K562 (cell line): ENCODE measurements at regions not wholly inside any gene's neighbourhood (a gene's known extent, or its start where the extent isn't known, plus 50 kb on each side); places are given as distances from the start of the nearest gene placed in this dataset.

Source experiments
- ATAC-seq: fragments of 200-7000 bp; cut with Tn5 transposase; 3 replicates; pipeline ENCODE4 v1.9.1; 2020; ENCODE audit warnings: moderate library complexity
- BruUV-seq: library from RNA; stranded (reverse); fragments of 400-500 nt; replicated peaks from 2 replicates; lab custom pipeline; 2021; lab: Mats Ljungman, UMichigan
- CTCF ChIA-PET: fragments of 300-600 bp; formaldehyde crosslinking; extraction: SDS; loops from one replicate; lab custom pipeline; 2021; ENCODE audit warnings: low intra/inter-chr PET ratio; lab: Yijun Ruan, JAX
- POLR2A ChIA-PET: fragments of 300-600, 350-650 bp; sonication (Branson Sonifier 250); formaldehyde crosslinking; extraction: SDS; loops from one replicate; lab custom pipeline; 2021; ENCODE audit warnings: antibody characterized with exemption, inconsistent platforms; lab: Yijun Ruan, JAX
- DNase-seq, 4 experiments: peaks; one replicate each; pipeline versions ENCODE4 v3.0.0 to v3.0.0-alpha.2; 2011 to 2018; ENCODE audit warnings: low spot score in 3 of 4, mixed read lengths in 3 of 4; ENCODE audit errors: extremely low read depth in 1 of 4
- FAIRE-seq: peaks from 2 replicates; lab custom pipeline; 2011; peaks lifted over from hg19 to GRCh38; lab: Jason Lieb, UNC
- H2AFZ ChIP-seq: 2 replicates; pipeline ENCODE4 v1.6.0; 2011; ENCODE audit warnings: low read depth, low read length, control low read depth, inconsistent platforms
- H3K27ac ChIP-seq: fragments of 200-600 bp; 3 replicates; pipeline ENCODE4 v1.8.0; 2011; ENCODE audit warnings: low read depth, mild to moderate bottlenecking, control low read depth, inconsistent platforms, low read length, moderate library complexity, mixed read lengths; ENCODE audit errors: extremely low read depth
- H3K27me3 ChIP-seq, 2 experiments: fragments of 300-600 bp in 1 of 2; 2 replicates in 1 of 2; 3 replicates in 1 of 2; pipeline versions ENCODE4 v1.6.0 to v1.8.0; 2011; ENCODE audit warnings: inconsistent platforms in 2 of 2, low read length in 2 of 2, mild to moderate bottlenecking in 1 of 2, mixed read lengths in 1 of 2, moderate library complexity in 1 of 2; ENCODE audit not compliant: control insufficient read depth in 2 of 2, insufficient read depth in 2 of 2
- H3K36me3 ChIP-seq: fragments of 300-600 bp; 3 replicates; pipeline ENCODE4 v1.8.0; 2011; ENCODE audit warnings: mild to moderate bottlenecking, low read length, inconsistent platforms; ENCODE audit not compliant: control insufficient read depth, insufficient read depth
- H3K4me1 ChIP-seq, 2 experiments: fragments of 200-600 bp in 1 of 2; replicated peaks in 1 of 2; 2 replicates in 1 of 2; 3 replicates in 1 of 2; pipeline versions ENCODE4 v1.5.1 to v1.8.0; 2011; ENCODE audit warnings: inconsistent platforms in 2 of 2, low read length in 2 of 2, mild to moderate bottlenecking in 1 of 2, mixed read lengths in 1 of 2, moderate library complexity in 1 of 2; ENCODE audit not compliant: control insufficient read depth in 2 of 2, insufficient read depth in 2 of 2
- H3K4me2 ChIP-seq: 2 replicates; pipeline ENCODE4 v1.6.1; 2011; ENCODE audit warnings: low read length, control low read depth, inconsistent platforms, mixed read lengths; ENCODE audit not compliant: insufficient read depth
- H3K4me3 ChIP-seq: fragments of 200-600 bp; sonication (generic), shearing (Covaris generic); 2 replicates; pipeline ENCODE4 v1.5.1; 2016; ENCODE audit warnings: control low read depth, inconsistent platforms
- H3K79me2 ChIP-seq: fragments of 200-600 bp; 3 replicates; pipeline ENCODE4 v1.8.0; 2011; ENCODE audit warnings: low read length, inconsistent platforms; ENCODE audit not compliant: control insufficient read depth, insufficient read depth
- H3K9ac ChIP-seq, 2 experiments: 2 replicates each; pipeline versions ENCODE4 v1.6.0 to v1.6.1; 2011; ENCODE audit warnings: low read depth in 2 of 2, low read length in 2 of 2, control low read depth in 1 of 2, inconsistent platforms in 1 of 2, mild to moderate bottlenecking in 1 of 2, mixed read lengths in 1 of 2; ENCODE audit not compliant: insufficient read depth in 1 of 2
- H3K9me1 ChIP-seq: one replicate; pipeline ENCODE4 v1.6.0; 2011; ENCODE audit warnings: inconsistent platforms, mild to moderate bottlenecking, low read length, moderate library complexity; ENCODE audit not compliant: control insufficient read depth, insufficient read depth
- H3K9me3 ChIP-seq: replicated peaks from 2 replicates; pipeline ENCODE4 v1.5.1; 2011; ENCODE audit warnings: low read depth, low read length, inconsistent platforms; ENCODE audit not compliant: control insufficient read depth, insufficient read depth
- H4K20me1 ChIP-seq: replicated peaks from 2 replicates; pipeline ENCODE4 v1.6.1; 2011; ENCODE audit warnings: low read length, inconsistent platforms, mixed read lengths; ENCODE audit not compliant: control insufficient read depth, insufficient read depth
- ASH1L ChIP-seq: fragments of 450-650 bp; IDR thresholded peaks from 2 replicates; pipeline ENCODE4 v1.6.1; 2018; ENCODE audit warnings: borderline replicate concordance, mild to moderate bottlenecking, low read depth; ENCODE audit not compliant: partially characterized antibody
- COPS2 ChIP-seq: fragments of 450-650 bp; conservative IDR thresholded peaks from 2 replicates; pipeline ENCODE4 v1.6.1; 2016; ENCODE audit warnings: mild to moderate bottlenecking, moderate library complexity
- ESRRB ChIP-seq: fragments of 250-450 bp; sonication (Bioruptor Pico); IDR thresholded peaks from 2 replicates; pipeline ENCODE4 v1.5.0; 2020; ENCODE audit warnings: mild to moderate bottlenecking, moderate library complexity, borderline replicate concordance
- FOXM1 ChIP-seq, 2 experiments: fragments of 450-650 bp in 1 of 2; sonication (generic) in 1 of 2; formaldehyde crosslinking in 1 of 2; IDR thresholded peaks; 2 replicates each; pipeline versions ENCODE4 v1.6.1 to v1.9.0; 2017 to 2022; ENCODE audit warnings: low read depth in 2 of 2, mild to moderate bottlenecking in 2 of 2, missing genetic modification reagents in 1 of 2, moderate library complexity in 1 of 2
- NCOR1 ChIP-seq: fragments of 450-650 bp; IDR thresholded peaks from 2 replicates; pipeline ENCODE4 v1.6.1; 2016; ENCODE audit warnings: mild to moderate bottlenecking, moderate library complexity
- PPARD ChIP-seq: fragments of 250-450 bp; sonication (Bioruptor Pico); IDR thresholded peaks from 2 replicates; pipeline ENCODE4 v1.8.0; 2022; ENCODE audit warnings: inconsistent platforms, mild to moderate bottlenecking, moderate library complexity
- SRSF9 ChIP-seq: fragments of 200-400 bp; formaldehyde crosslinking; IDR thresholded peaks from 2 replicates; pipeline ENCODE4 v1.6.1; 2017; ENCODE audit warnings: low read depth, low read length, borderline replicate concordance
- ZNF24 ChIP-seq: fragments of 450-650 bp; IDR thresholded peaks from 2 replicates; pipeline ENCODE4 v1.6.1; 2016
- ZNF431 ChIP-seq: sonication (generic); formaldehyde crosslinking; IDR thresholded peaks from 2 replicates; pipeline ENCODE4 v1.8.0; 2022; ENCODE audit warnings: mild to moderate bottlenecking, missing genetic modification reagents
- ZNF780A ChIP-seq: fragments of 250-450 bp; sonication (Bioruptor Pico); IDR thresholded peaks from 2 replicates; pipeline ENCODE4 v1.5.0; 2021; ENCODE audit warnings: mild to moderate bottlenecking
- WGBS: fragments of 100-300 bp; shearing (Covaris generic); methylation state at CpG from one replicate; pipeline ENCODE4 v1.1.6; 2016; ENCODE audit warnings: low coverage, mixed read lengths; ENCODE audit not compliant: insufficient coverage; ENCODE audit errors: missing lambda C conversion rate; 5-methylcytosine and 5-hydroxymethylcytosine counted together
- in situ Hi-C: fragments of 300-500 bp; cut with MboI; formaldehyde crosslinking; loops from 4 replicates; pipeline ENCODE4 v1.15.0; 2018; ENCODE audit warnings: inconsistent platforms, mixed read lengths
- intact Hi-C: fragments of 100-400 bp; cut with micrococcal nuclease; formaldehyde crosslinking; loops from 2 replicates; pipeline ENCODE4 v1.14.2; 2022

DNA sequence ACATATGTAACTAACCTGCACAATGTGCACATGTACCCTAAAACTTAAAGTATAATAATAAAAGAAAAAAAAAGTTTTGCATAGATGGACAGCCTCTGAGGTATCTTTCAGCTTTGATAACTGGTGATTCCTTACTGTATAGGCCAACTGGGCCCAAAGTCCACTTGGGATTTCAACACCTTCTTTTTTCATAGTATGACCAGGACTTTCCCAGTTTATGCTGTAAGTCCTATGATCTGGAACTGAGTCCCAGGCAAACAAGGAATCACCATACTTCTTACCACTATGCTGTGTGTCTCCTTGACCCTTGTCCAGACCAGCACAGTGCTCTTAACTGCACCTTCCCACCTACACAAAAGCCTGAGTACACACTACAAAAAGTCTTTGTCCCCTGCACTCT lies 205.1 kb upstream of the RBBP8 start:
- Histone ChIP-seq H3K27me3 (peaks cover 0 to 4% of the 10 kb centered on the region in 2 experiments; a peak in 2 of 5 replicates), H3K9me1 (no peaks in the 10 kb centered on the region), H3K4me3 (no peak overlapping the region), H2AFZ (no peak overlapping the region), H3K9me3 (no peaks in the 10 kb centered on the region), H3K36me3 (no peaks in the 10 kb centered on the region), H3K27ac (no peak overlapping the region), H3K4me2 (no peak overlapping the region), H3K4me1 (no peaks in the 10 kb centered on the region), H3K9ac (no peak overlapping the region)
- DNase-seq (no peak), ATAC-seq (no peak)
- in situ Hi-C loops = no loop called here
- POLR2A ChIA-PET = no interaction called here
- CTCF ChIA-PET = no interaction called here
- intact Hi-C loops = no loop called here
- BruUV-seq = no TSS peak
- TF ChIP-seq PPARD (CRISPR knock-in tag) (no peak), NCOR1 (no peak), SRSF9 (no peak), ZNF24 (no peak), COPS2 (no peak)
- TF ChIP-seq, all 486 proteins: peak for 0
- no peaks in the 10 kb centered on the region for H3K79me2 ChIP-seq
- H4K20me1 ChIP-seq = no peaks in the 10 kb centered on the region
- no peak for FAIRE-seq

DNA sequence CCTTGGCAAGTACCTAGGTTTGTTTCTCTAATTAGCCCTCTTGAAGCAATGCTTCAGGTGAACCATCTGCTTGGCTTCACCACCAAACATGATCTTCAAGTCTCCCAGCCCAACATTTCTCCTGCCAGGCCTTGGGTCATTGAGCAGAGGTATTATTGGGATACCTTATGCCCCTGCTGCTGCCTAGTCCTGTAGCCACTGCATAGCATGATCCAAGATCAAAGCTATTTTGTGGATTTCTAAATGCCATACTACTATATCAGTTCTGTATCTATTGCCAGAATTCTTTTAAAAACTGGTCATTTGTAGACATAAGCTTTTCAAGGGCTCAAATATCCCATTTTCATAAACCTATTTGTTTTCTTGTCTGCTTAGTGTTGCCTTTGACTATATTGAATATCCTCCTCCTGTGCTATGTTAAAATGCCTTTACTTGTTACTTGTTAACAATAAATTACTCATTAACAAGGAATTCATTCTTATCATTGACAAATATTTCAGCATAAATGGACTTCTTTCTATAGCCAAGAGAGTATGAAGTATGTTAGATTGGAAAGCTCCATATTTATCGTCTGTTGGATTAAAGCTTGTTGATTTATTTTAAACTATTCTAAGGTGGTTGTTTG lies 204.5 kb upstream of the RBBP8 start:
- POLR2A ChIA-PET = no interaction called here
- no peak overlapping the region for H3K4me3 ChIP-seq
- H3K27ac ChIP-seq = no peak overlapping the region
- no peaks in the 10 kb centered on the region for H3K9me3 ChIP-seq
- CTCF ChIA-PET = no interaction called here
- H3K9me1 ChIP-seq = no peaks in the 10 kb centered on the region
- peaks cover 0 to 4% of the 10 kb centered on the region in 2 experiments; a peak in 2 of 5 replicates for H3K27me3 ChIP-seq
- no peak for FAIRE-seq
- WGBS = 0% methylated on average over 1 of the region's 1 CpG
- H3K4me2 ChIP-seq = no peak overlapping the region
- H3K36me3 ChIP-seq = no peaks in the 10 kb centered on the region
- BruUV-seq = no TSS peak
- intact Hi-C loops = no loop called here
- H4K20me1 ChIP-seq = no peaks in the 10 kb centered on the region
- H2AFZ ChIP-seq = no peak overlapping the region
- no peak for TF ChIP-seq ESRRB
- no peak for TF ChIP-seq FOXM1 (IDR thresholded peaks at IDR 0.05; ENCODE audit: low read depth)
- no peak for TF ChIP-seq FOXM1 (CRISPR knock-in tag; IDR thresholded peaks at IDR 0.05; ENCODE audit: low read depth)
- no peak for TF ChIP-seq ASH1L
- TF ChIP-seq ZNF431 (CRISPR knock-in tag) = no peak
- no peak for TF ChIP-seq ZNF780A
- TF ChIP-seq, all 486 proteins: peak for 0
- Histone ChIP-seq H3K79me2 (no peaks in the 10 kb centered on the region), H3K4me1 (no peaks in the 10 kb centered on the region), H3K9ac (no peak overlapping the region)
- ATAC-seq (no peak), DNase-seq (no peak)
- in situ Hi-C loops = no loop called here
